HG03469 (cell line): ENCODE measurements at regions not wholly inside any gene's neighbourhood (a gene's known extent, or its start where the extent isn't known, plus 50 kb on each side); places are given as distances from the start of the nearest gene placed in this dataset.
"Not testable (repeated sequence)": the region's sequence is repeated elsewhere in the genome, so short reads cannot be mapped to it uniquely, and the experiment has no call there.

Experiments
- ATAC-seq: cut with Tn5 transposase; IDR thresholded peaks from one replicate; pipeline ENCODE4 v1.9.1; 2021; ENCODE audit warnings: mild to moderate bottlenecking, moderate library complexity, moderate number of reproducible peaks; ENCODE audit not compliant: unreplicated experiment

DNA sequence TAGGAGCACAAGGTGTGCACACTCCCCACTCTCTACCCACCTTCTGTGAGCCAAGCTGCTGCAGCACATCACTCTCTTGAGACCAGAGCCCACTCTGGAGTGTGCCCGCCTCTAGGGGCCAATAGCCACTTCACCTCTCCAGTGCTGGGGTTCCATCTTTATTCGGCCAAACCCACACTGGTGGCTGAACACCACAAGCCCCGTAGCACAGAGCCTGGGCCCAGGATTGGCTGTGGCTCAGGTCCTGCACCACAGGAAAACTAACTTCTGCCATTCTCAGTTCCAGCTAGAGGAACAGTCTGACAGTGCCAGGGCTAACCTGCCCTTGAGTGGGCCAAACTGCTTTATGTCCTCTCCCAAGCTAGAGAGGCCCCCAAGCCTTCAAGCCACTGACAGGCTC, 111.0 kb upstream of the TOX3 start:
- ATAC-seq, result no peak

DNA sequence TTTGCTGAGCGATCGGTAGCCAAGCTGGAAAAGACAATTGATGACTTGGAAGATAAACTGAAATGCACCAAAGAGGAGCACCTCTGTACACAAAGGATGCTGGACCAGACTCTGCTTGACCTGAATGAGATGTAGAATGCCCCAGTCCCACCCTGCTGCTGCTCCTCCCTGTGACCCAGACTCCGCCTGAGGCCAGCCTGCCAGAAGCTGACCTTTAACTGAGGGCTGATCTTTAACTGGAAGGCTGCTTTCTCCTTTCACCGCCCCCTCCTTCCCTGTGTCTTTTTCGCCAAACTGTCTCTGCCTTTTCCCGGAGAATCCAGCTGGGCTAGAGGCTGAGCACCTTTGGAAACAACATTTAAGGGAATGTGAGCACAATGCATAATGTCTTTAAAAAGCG, 109.0 kb upstream of the TOX3 start:
- not testable (repeated sequence) for ATAC-seq

GRCh38 chr16:52655156-52655555, 108.2 kb upstream of the TOX3 start:
- ATAC-seq, result not testable (repeated sequence)

- ATAC-seq, result no peak
These were observed 105.1 kb upstream of the TOX3 start for GRCh38 chr16:52652033-52652432.

- ATAC-seq, result no peak
These were observed 103.8 kb upstream of the TOX3 start for GRCh38 chr16:52650789-52651188.

DNA sequence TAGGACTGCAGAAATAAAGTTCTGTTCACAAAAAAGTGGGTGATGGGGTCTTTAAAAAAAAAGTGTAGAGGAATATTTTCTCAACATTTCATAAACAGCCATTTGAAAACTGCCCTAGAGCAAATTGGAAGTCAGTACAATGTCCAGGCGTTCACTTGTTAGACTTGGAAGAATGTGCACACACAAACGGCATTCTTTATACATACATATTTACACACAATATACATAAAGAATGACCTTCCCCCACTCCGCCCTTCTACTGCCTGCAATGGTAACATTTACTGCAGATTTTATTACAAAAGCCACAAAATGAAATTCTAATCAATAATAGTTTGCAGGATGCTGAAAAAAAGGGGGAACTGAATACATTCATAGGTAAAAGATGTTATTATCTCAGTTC, 103.4 kb upstream of the TOX3 start:
- ATAC-seq, result no peak

DNA sequence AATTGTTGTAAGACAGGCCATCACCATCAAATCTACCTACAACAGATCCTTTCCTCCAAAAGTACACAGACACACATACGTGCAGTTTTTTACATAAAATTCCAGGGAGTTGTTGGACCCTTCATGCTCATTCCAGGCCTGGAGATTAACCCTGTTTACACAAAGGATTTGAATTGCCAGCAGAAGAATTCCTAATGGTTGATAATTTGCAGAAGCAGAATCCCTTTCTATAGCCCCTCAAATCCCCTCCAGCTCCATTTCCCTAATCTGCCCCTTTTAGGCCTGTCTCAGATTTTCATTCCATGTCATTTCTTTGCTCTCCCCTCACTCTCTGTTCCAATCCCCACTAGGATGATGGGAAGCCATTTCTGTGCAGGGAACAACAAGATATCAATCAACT, 102.9 kb upstream of the TOX3 start:
- ATAC-seq, result no peak

DNA sequence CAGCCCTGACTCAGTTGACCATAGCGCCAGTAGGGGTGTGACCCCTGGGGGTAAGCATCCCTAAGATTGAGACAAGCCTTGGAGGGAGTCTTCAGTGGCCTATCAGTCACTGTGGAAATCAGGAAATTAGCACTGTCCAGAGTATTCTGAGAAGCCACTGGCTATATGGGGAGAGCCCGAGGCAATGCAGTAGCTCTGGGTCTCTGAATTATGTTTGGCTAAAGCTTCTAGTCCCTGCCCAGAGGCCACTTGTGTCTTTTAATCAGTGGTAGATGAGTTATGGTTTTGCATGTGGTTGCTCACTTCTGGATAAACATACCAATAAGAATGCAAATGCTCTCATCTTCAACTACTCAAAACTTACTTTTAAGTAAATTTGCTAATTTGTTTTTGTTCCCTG, 100.6 kb upstream of the TOX3 start:
- no peak for ATAC-seq

DNA sequence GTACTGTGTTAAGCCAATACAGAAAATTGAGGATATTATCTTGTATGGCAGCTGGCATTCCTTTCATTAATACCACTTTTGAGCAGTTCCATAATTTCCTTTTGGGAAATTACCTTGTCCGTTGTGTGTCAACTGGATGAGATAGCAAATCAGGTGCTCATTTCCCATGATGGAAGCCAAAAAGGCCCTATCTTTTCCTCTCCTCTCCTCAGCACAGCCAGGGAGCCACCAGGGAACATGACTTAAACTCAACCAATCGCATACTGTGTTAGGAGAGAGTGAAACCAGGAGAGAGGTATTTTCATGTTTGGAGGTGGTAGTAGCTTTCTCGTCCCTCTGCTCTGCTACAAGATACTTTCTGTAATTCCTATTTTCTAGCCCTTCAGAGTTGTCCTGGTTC, 96.1 kb upstream of the TOX3 start:
- no peak for ATAC-seq

DNA sequence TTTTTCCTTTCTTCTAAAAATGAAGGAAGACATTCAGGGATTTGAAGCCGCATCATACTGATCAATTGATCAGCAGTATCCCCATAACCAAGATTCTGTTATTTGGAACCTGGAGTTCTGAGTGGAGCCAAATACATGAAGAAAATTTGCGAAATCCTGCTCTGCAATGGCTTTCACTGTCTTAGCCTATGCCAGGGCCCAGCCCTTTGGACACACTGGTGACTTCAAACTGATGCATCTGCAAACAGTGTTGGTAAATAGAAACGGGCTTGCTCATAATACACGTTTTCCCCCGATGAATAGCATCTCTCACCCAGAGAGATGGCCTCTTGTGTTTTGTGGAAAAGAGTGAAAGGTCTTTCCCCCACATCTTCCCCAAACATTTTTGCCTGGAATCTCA, 87.6 kb upstream of the TOX3 start:
- no peak for ATAC-seq

GRCh38 chr16:52634104-52634503, 87.2 kb upstream of the TOX3 start:
- ATAC-seq, result no peak

- no peak for ATAC-seq
These were observed 86.3 kb upstream of the TOX3 start for GRCh38 chr16:52633230-52633629.

DNA sequence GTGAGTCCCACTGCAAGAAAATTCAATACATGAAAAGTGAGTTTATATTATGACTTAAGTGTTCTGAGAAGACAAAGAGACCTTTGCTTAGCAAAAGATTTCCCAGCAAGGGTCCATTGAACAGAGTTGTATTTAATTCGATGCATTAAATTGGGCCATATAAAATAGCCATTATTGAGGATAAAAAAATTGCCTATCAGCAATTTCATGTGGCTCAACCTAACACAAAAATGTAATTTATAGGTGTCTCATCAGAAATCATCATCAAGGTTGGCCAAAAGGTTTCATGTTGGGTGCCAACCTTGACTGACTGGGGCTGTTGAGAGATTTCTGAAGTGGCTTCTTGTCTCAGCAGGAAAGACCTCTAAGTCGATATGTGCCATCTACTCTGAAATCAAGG, 84.8 kb upstream of the TOX3 start:
- ATAC-seq, result no peak

- no peak for ATAC-seq
These were observed 83.8 kb upstream of the TOX3 start for GRCh38 chr16:52630711-52631110.

GRCh38 chr16:52629296-52629695, 82.4 kb upstream of the TOX3 start:
- ATAC-seq, result no peak

- ATAC-seq, result no peak
These were observed 77.9 kb upstream of the TOX3 start for GRCh38 chr16:52624891-52625290.

DNA sequence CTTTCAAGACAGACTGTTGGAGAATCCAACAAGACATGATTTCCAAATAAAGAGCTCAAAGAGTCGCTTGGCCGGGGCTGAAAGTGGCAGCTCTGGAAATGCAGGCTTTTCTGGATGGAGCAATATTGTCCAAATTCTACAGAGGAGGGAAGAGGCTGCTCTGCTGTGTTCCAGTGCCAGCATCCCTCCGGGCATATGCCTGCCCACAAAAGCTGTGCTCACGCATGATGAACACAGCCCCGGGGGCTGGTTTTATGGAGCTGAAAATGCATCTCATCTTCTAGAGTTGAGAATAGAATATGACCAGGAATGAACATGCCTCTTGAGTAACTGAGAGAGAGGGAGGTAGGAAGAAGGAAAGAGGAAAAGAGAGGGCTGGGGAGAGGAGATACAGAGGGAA, 74.7 kb upstream of the TOX3 start:
- no peak for ATAC-seq

DNA sequence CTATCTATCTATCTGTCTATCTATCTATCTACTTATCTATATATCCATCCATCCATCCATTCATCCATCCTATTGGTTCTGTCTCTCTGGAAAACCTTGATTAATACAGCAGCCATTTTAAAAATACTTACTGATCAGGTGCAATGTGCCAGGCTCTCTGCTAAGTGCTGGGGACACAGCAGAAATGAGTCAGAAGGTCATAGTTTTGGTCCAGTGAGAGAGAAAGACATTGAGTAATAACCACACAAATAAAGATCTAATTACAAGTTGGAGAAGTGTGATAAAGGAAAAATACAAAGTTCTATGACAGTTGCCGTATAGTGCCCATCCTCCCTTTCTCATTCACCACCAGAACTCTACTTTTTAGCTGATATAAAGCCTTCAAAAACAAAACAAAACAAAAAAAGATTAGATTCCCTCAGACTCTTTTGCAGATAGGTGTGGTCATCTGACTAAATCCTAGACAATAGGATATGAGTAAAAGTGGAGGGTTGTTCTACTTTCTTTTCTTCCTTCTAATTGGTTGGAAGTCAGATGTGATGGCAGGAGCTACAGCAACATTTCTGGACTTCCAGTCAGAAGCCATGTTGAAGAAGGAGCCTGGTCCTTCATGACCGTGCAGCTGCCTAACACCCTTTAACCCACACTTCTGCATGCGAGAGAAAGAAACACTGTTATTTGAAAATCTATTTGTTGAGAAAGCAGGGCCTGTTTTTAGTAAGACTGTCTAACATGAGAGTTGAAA, 72.0 kb upstream of the TOX3 start:
- no peak for ATAC-seq

GRCh38 chr16:52617591-52617990, 70.6 kb upstream of the TOX3 start:
- no peak for ATAC-seq

GRCh38 chr16:52613508-52613907, 66.6 kb upstream of the TOX3 start:
- ATAC-seq, result no peak

- no peak for ATAC-seq
These were observed 65.1 kb upstream of the TOX3 start for GRCh38 chr16:52611817-52612673.

DNA sequence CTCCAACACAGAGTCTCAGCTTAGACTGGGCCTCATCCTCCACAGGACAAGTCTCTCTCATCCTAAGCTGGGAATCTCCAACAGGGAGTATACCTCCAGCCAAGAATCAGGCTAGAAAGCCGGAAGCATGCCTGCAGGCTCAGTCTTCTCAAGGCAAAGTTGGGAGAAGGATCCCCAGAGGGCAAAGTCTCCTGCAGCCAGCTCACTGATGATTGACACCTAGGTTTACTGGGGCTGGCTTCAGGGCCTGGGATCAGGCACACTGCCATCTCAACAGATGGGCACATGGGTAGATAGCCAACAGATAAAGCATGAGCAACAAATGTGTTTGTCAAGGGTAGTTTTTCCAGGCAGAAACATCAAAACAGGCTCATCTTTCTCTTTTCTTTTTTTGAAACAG, 56.1 kb upstream of the TOX3 start:
- ATAC-seq, result no peak
